PFSK-1 (cell line): ENCODE measurements at regions not wholly inside any gene's neighbourhood (a gene's known extent, or its start where the extent isn't known, plus 50 kb on each side); places are given as distances from the start of the nearest gene placed in this dataset.

Source experiments
- FOXP2 ChIP-seq: optimal IDR thresholded peaks from 2 replicates; pipeline ENCODE3; 2011; ENCODE audit warnings: borderline replicate concordance, control low read depth, inconsistent platforms; ENCODE audit not compliant: insufficient read depth; ENCODE audit errors: extremely low read length, extremely low read depth
- POLR2AphosphoS5 ChIP-seq: IDR thresholded peaks from 2 replicates; pipeline ENCODE4 v1.6.1; 2012; ENCODE audit warnings: low read depth, mild to moderate bottlenecking, control low read depth, low read length, moderate library complexity
- SIN3A ChIP-seq: IDR thresholded peaks from 2 replicates; pipeline ENCODE4 v1.6.1; 2012; ENCODE audit warnings: mild to moderate bottlenecking, low read length, moderate library complexity, borderline replicate concordance; ENCODE audit not compliant: insufficient read depth
- TAF1 ChIP-seq: IDR thresholded peaks from 2 replicates; pipeline ENCODE4 v1.6.1; 2012; ENCODE audit warnings: low read length, control low read depth, borderline replicate concordance; ENCODE audit not compliant: insufficient read depth
- TF ChIP-seq, protein P1 (sequence below), 2 experiments: IDR thresholded peaks; 2 replicates each; pipeline versions ENCODE4 v1.6.1 to v1.8.0; 2011 to 2012; ENCODE audit warnings: low read depth in 2 of 2, low read length in 2 of 2, control low read depth in 1 of 2, inconsistent platforms in 1 of 2, mild to moderate bottlenecking in 1 of 2, moderate library complexity in 1 of 2; ENCODE audit not compliant: insufficient read depth in 1 of 2

DNA sequence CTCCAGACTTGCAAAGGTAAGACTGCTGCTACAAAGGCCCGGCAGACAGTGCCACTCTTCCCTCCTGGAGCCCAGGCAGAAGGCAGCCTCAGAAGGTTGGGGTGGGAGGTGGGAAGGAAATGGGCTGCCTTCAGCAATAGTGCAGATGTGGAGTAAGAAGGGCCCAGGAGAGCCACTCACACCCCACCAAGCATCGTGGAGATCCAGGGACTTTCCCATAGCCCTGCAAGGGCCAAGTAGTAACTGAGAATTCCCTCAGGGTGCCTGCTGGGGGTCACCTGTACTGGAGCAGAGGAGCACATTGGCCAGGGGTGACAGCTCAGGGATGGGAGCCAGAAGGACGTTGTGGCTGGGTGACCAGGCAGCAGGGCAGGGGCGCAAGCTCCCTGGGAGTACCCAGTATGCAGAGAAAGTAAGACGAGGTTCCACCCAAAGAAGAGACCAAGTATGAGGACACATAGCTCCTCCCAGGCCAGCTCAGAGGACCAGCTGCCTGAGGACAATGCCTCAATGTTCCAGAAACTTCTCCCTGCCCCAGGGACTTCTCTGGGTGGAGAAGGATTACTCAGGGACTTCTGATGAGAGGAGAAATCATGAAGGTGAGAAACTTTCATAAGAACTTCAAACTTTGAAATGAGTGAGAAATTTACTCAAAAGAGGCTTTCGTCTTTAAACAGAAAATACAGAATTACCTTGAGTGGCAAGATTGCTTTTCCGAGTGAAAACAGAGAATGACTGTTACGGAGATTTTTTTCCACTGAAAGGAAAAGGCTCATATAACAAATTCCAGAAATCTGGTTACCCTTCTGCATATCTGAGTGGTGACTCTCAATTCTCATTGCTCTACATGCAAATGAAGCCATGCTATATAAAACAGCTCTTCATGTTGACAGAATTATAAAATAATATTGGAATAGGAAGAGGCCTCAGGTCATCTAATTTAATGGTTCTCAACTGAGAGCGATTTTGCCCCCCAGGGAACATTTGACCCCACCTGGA is 87.9 kb upstream of the TRIO start:
- TF ChIP-seq SIN3A (no peak), POLR2AphosphoS5 (no peak), FOXP2 (no peak), TAF1 (no peak)
- TF ChIP-seq, protein P1, sequence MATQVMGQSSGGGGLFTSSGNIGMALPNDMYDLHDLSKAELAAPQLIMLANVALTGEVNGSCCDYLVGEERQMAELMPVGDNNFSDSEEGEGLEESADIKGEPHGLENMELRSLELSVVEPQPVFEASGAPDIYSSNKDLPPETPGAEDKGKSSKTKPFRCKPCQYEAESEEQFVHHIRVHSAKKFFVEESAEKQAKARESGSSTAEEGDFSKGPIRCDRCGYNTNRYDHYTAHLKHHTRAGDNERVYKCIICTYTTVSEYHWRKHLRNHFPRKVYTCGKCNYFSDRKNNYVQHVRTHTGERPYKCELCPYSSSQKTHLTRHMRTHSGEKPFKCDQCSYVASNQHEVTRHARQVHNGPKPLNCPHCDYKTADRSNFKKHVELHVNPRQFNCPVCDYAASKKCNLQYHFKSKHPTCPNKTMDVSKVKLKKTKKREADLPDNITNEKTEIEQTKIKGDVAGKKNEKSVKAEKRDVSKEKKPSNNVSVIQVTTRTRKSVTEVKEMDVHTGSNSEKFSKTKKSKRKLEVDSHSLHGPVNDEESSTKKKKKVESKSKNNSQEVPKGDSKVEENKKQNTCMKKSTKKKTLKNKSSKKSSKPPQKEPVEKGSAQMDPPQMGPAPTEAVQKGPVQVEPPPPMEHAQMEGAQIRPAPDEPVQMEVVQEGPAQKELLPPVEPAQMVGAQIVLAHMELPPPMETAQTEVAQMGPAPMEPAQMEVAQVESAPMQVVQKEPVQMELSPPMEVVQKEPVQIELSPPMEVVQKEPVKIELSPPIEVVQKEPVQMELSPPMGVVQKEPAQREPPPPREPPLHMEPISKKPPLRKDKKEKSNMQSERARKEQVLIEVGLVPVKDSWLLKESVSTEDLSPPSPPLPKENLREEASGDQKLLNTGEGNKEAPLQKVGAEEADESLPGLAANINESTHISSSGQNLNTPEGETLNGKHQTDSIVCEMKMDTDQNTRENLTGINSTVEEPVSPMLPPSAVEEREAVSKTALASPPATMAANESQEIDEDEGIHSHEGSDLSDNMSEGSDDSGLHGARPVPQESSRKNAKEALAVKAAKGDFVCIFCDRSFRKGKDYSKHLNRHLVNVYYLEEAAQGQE (IDR thresholded peaks at IDR 0.05; ENCODE audit: insufficient read depth in 1 of 2, low read depth in 2 of 2, low read length in 2 of 2): no peak

DNA sequence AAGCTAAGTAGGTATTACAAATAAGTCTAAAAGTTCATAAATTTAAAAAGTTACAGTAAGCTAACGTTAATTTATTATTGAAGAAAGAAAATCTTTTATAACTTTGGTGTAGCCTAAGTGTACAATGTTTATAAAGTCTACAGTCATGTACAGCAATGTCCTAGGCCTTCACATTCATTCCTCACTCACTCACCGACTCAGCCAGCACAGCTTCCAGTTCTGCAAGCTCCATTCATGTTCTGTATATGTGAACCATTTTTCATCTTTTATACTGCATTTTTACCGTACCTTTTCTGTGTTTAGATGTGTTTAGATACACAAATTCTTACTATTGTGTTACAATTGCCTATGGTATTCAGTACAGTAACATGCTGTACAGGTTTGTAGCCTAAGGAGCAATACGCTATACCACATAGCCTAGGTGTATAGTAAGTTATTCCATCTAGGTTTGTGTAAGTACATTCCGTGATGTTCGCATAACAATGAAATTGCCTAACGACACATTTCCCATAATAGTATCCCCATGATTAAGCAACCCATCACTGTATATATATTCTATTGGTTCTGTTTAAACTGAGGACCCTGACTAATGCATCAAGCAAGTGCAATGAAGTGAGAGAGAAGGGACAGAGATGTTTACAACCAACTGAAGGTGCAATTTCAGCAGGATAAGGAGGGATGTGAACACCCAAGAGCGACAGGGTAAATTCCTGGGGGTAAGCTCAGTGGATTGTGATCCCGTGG is 88.9 kb upstream of the TRIO start:
- TF ChIP-seq FOXP2 (no peak), TAF1 (no peak), POLR2AphosphoS5 (no peak), SIN3A (no peak)
- TF ChIP-seq, protein P1 (IDR thresholded peaks at IDR 0.05; ENCODE audit: insufficient read depth in 1 of 2, low read depth in 2 of 2, low read length in 2 of 2): no peak

DNA sequence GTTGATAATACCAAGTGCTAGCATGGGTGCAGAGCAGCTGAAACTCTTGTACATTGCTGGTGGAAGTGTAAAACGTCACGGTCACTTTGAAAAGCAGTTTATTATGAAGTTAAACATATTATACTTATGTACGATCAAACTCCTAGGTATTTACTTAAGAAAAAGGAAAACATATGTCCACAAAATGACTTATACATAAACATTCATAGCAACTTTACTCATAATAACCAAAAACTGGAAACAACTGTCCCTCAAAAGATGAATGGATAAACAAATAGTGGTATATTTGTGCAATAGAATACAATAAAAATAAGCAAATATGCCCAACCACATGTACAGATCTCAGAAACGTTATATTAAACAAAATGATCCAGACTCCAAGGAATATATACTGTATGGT is 92.3 kb upstream of the TRIO start:
- TF ChIP-seq SIN3A (no peak), TAF1 (no peak), FOXP2 (no peak), POLR2AphosphoS5 (no peak)
- TF ChIP-seq, protein P1 (IDR thresholded peaks at IDR 0.05; ENCODE audit: insufficient read depth in 1 of 2, low read depth in 2 of 2, low read length in 2 of 2): no peak

DNA sequence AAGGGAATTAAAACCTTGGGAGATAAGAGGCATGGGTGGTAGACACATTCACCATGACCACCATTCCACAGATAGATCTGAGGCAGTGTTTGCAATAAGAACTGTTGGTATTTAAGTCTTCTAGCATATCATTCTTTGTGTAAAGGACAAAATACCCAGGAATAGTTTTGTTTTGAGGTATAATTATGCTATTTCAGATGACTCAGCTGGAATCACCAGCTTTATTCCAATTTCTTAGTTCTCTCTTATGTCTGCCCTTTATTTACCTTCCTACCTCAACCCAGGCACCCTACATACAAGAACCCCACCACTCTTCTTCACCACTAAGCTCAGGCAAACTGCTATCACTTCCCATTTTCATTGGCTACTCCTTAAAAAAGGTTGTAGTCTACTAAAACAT is 94.7 kb upstream of the TRIO start:
- no peak for TF ChIP-seq TAF1
- no peak for TF ChIP-seq SIN3A
- TF ChIP-seq POLR2AphosphoS5: no peak

DNA sequence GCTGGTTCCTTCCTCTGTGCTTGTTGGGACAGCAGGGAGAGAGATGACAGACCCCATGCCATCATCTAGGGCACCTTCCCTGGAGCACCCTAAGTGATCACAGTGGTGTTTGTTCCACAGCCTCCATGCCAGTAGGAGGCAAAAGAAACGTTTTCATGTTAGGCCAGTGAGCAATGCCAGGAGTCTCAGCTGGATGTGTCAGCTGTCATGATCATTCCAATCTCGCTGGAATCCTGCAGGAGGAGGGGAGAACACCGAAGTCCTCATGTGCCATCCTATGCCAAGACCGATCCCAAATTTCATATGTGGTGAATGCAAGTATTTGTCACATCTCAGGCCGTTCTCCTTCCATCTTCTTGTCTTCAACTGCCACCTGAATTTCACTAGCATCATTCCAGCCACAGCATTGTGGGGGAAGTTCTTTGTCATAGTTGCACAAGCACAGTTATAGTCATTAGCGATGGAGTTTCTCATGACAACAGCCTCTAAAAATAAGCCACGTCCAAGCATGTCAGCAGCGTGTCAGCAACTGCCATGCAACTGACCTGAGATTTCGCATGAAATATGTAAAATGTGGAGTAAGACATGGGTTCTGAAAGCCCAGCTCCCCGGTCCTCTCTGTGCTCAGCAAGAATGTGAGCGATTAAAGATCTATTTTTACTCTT is 97.2 kb upstream of the DNAH5 start:
- no peak for TF ChIP-seq SIN3A
- no peak for TF ChIP-seq POLR2AphosphoS5
- TF ChIP-seq FOXP2: no peak
- TF ChIP-seq, protein P1 (IDR thresholded peaks at IDR 0.05; ENCODE audit: insufficient read depth in 1 of 2, low read depth in 2 of 2, low read length in 2 of 2): no peak
- TF ChIP-seq TAF1: no peak
